ENCODE measurements at regions not wholly inside any gene's neighbourhood (a gene's known extent, or its start where the extent isn't known, plus 50 kb on each side); places are given as distances from the start of the nearest gene placed in this dataset.

GRCh38 chr17:71987634-71988033 is 133.2 kb upstream of the SOX9 start:
- no peak overlapping the region for H3K4me2 ChIP-seq (replicated peaks; ENCODE audit: low read depth, low read length, poor library complexity, severe bottlenecking)

GRCh38 chr17:71989117-71989516 is 131.7 kb upstream of the SOX9 start:
- no peak overlapping the region for H3K27ac Mint-ChIP-seq
- WGBS (ENCODE audit: insufficient coverage), result 63% methylated on average over 2 of the region's 2 CpGs

More at GRCh38 chr17:71987634-71988033, 133.2 kb upstream of the SOX9 start:
- no peak overlapping the region for H3K27ac Mint-ChIP-seq
- 40% methylated on average over 3 of the region's 3 CpGs for WGBS (ENCODE audit: insufficient coverage)
- DNase-seq (no peak), ATAC-seq (ENCODE audit: low read depth) (no peak)
- no peaks in the 10 kb centered on the region for H3K4me1 Mint-ChIP-seq
- Histone ChIP-seq H3K36me3 (replicated peaks in 1 of 2; ENCODE audit: control extremely low read depth in 1 of 2, control insufficient read depth in 1 of 2, extremely low read depth in 1 of 2, insufficient read depth in 2 of 2, low read length in 1 of 2) (no peaks in the 10 kb centered on the region), H3K9me3 (ENCODE audit: control extremely low read depth in 1 of 3, control insufficient read depth in 2 of 3, insufficient read depth in 1 of 3, low read length in 2 of 3) (no peaks in the 10 kb centered on the region), H3K27ac (ENCODE audit: low read length in 2 of 2) (no peak overlapping the region), H3K4me3 (ENCODE audit: control extremely low read depth in 1 of 5, extremely low read depth in 1 of 5, insufficient read depth in 1 of 5, low read depth in 2 of 5, low read length in 4 of 5) (no peak overlapping the region), H2AFZ (ENCODE audit: insufficient read depth, low read depth, low read length, poor library complexity, severe bottlenecking) (no peak overlapping the region), H4K20me1 (ENCODE audit: control insufficient read depth, insufficient read depth, low read length, poor library complexity, severe bottlenecking) (no peaks in the 10 kb centered on the region), H3K79me2 (ENCODE audit: control insufficient read depth, insufficient read depth, low read length) (no peaks in the 10 kb centered on the region), H3K9ac (ENCODE audit: low read length) (no peak overlapping the region), H3K27me3 (replicated peaks in 1 of 4; ENCODE audit: control extremely low read depth in 1 of 4, control insufficient read depth in 3 of 4, insufficient read depth in 4 of 4, low read length in 3 of 4) (no peaks in the 10 kb centered on the region), H3K4me1 (ENCODE audit: control insufficient read depth in 2 of 2, insufficient read depth in 2 of 2, low read length in 2 of 2) (no peaks in the 10 kb centered on the region)
- no peaks in the 10 kb centered on the region for H3K9me3 Mint-ChIP-seq (ENCODE audit: insufficient read depth)
- TF ChIP-seq CTCF (IDR thresholded peaks at IDR 0.05), result no peak
- no peak for TF ChIP-seq EZH2 (IDR thresholded peaks at IDR 0.05; ENCODE audit: borderline replicate concordance, insufficient read depth, low read depth, low read length, poor library complexity, severe bottlenecking)
- intact Hi-C loops (cut with micrococcal nuclease), result no loop called here
- no peak overlapping the region for H3K4me3 Mint-ChIP-seq
- POLR2A ChIA-PET, result no interaction called here
- no peaks in the 10 kb centered on the region for H3K27me3 Mint-ChIP-seq
- CTCF ChIA-PET, result no interaction called here

More at GRCh38 chr17:71989117-71989516, 131.7 kb upstream of the SOX9 start:
- DNase-seq (no peak), ATAC-seq (ENCODE audit: low read depth) (no peak)
- H3K9ac ChIP-seq (ENCODE audit: low read length), result no peak overlapping the region
- H3K27me3 Mint-ChIP-seq, result no peaks in the 10 kb centered on the region
- H3K4me1 Mint-ChIP-seq, result no peaks in the 10 kb centered on the region
- ChIA-PET POLR2A (no interaction called here), CTCF (no interaction called here)
- no peaks in the 10 kb centered on the region for H3K79me2 ChIP-seq (ENCODE audit: control insufficient read depth, insufficient read depth, low read length)
- no peaks in the 10 kb centered on the region for H4K20me1 ChIP-seq (ENCODE audit: control insufficient read depth, insufficient read depth, low read length, poor library complexity, severe bottlenecking)
- H3K4me3 ChIP-seq (ENCODE audit: control extremely low read depth in 1 of 5, extremely low read depth in 1 of 5, insufficient read depth in 1 of 5, low read depth in 2 of 5, low read length in 4 of 5), result no peak overlapping the region
- H3K9me3 Mint-ChIP-seq (ENCODE audit: insufficient read depth), result no peaks in the 10 kb centered on the region
- H3K9me3 ChIP-seq (ENCODE audit: control extremely low read depth in 1 of 3, control insufficient read depth in 2 of 3, insufficient read depth in 1 of 3, low read length in 2 of 3), result peaks cover 0 to 5% (median 0%) of the 10 kb centered on the region in 3 donors
- no peak overlapping the region for H3K27ac ChIP-seq (ENCODE audit: low read length in 2 of 2)
- H3K4me1 ChIP-seq (ENCODE audit: control insufficient read depth in 2 of 2, insufficient read depth in 2 of 2, low read length in 2 of 2), result no peaks in the 10 kb centered on the region
- no peak overlapping the region for H3K4me2 ChIP-seq (replicated peaks; ENCODE audit: low read depth, low read length, poor library complexity, severe bottlenecking)
- no peak for TF ChIP-seq CTCF (IDR thresholded peaks at IDR 0.05)
- no peak for TF ChIP-seq EZH2 (IDR thresholded peaks at IDR 0.05; ENCODE audit: borderline replicate concordance, insufficient read depth, low read depth, low read length, poor library complexity, severe bottlenecking)
- no peaks in the 10 kb centered on the region for H3K27me3 ChIP-seq (replicated peaks in 1 of 4; ENCODE audit: control extremely low read depth in 1 of 4, control insufficient read depth in 3 of 4, insufficient read depth in 4 of 4, low read length in 3 of 4)
- intact Hi-C loops (cut with micrococcal nuclease), result no loop called here
- H3K4me3 Mint-ChIP-seq, result no peak overlapping the region
- H2AFZ ChIP-seq (ENCODE audit: insufficient read depth, low read depth, low read length, poor library complexity, severe bottlenecking), result no peak overlapping the region
- H3K36me3 ChIP-seq (replicated peaks in 1 of 2; ENCODE audit: control extremely low read depth in 1 of 2, control insufficient read depth in 1 of 2, extremely low read depth in 1 of 2, insufficient read depth in 2 of 2, low read length in 1 of 2), result no peaks in the 10 kb centered on the region

Measured in B cell (primary cell).